HG02759 (cell line): ENCODE measurements at regions not wholly inside any gene's neighbourhood (a gene's known extent, or its start where the extent isn't known, plus 50 kb on each side); places are given as distances from the start of the nearest gene placed in this dataset.
"Not testable (repeated sequence)": the region's sequence is repeated elsewhere in the genome, so short reads cannot be mapped to it uniquely, and the experiment has no call there.

Experiments used
- ATAC-seq: cut with Tn5 transposase; IDR thresholded peaks from one replicate; pipeline ENCODE4 v1.9.1; 2021; ENCODE audit warnings: mild to moderate bottlenecking, moderate library complexity; ENCODE audit not compliant: unreplicated experiment

- ATAC-seq: no peak
These were observed 432.8 kb upstream of the SYT4 start for GRCh38 chr18:43710135-43710534.

GRCh38 chr18:43714343-43715010 lies 437.2 kb upstream of the SYT4 start:
- no peak for ATAC-seq

- no peak for ATAC-seq
These were observed 442.0 kb upstream of the SYT4 start for GRCh38 chr18:43719267-43719795.

- ATAC-seq: no peak
These were observed 442.8 kb upstream of the SYT4 start for GRCh38 chr18:43720041-43720440.

- ATAC-seq: no peak
These were observed 458.3 kb upstream of the SYT4 start for GRCh38 chr18:43735570-43735969.

GRCh38 chr18:43744960-43745745 lies 467.9 kb upstream of the SYT4 start:
- ATAC-seq: no peak

- ATAC-seq: no peak
These were observed 473.9 kb upstream of the SYT4 start for GRCh38 chr18:43751203-43751602.

GRCh38 chr18:43751835-43752234 lies 474.5 kb upstream of the SYT4 start:
- ATAC-seq: no peak

GRCh38 chr18:43757273-43757672 lies 480.0 kb upstream of the SYT4 start:
- ATAC-seq: no peak

- ATAC-seq: no peak
These were observed 481.4 kb upstream of the SYT4 start for GRCh38 chr18:43758734-43759133.

- no peak for ATAC-seq
These were observed 482.7 kb upstream of the SYT4 start for GRCh38 chr18:43760010-43760409.

- ATAC-seq: no peak
These were observed 495.6 kb upstream of the SYT4 start for GRCh38 chr18:43772907-43773306.

- no peak for ATAC-seq
These were observed 497.2 kb upstream of the SYT4 start for GRCh38 chr18:43774497-43774896.

- ATAC-seq: no peak
These were observed 498.3 kb upstream of the SYT4 start for GRCh38 chr18:43775591-43775990.

- ATAC-seq: no peak
These were observed 499.7 kb upstream of the SYT4 start for GRCh38 chr18:43776997-43777396.

GRCh38 chr18:43777636-43778304 lies 500.5 kb upstream of the SYT4 start:
- no peak for ATAC-seq

- no peak for ATAC-seq
These were observed 503.6 kb upstream of the SYT4 start for GRCh38 chr18:43780782-43781340.

- no peak for ATAC-seq
These were observed 507.9 kb upstream of the SYT4 start for GRCh38 chr18:43785158-43785557.

- no peak for ATAC-seq
These were observed 509.6 kb upstream of the SYT4 start for GRCh38 chr18:43786893-43787292.

- not testable (repeated sequence) for ATAC-seq
These were observed 510.4 kb upstream of the SYT4 start for GRCh38 chr18:43787721-43788120.

GRCh38 chr18:43789234-43790000 lies 512.1 kb upstream of the SYT4 start:
- no peak for ATAC-seq
